GM12872 (cell line): ENCODE measurements at regions not wholly inside any gene's neighbourhood (a gene's known extent, or its start where the extent isn't known, plus 50 kb on each side); places are given as distances from the start of the nearest gene placed in this dataset.
A peak's percentile ranks its signal among the peaks of the same experiment; 100 is the strongest.

Experiments
- CTCF ChIP-seq: IDR thresholded peaks from 3 replicates; pipeline ENCODE4 v1.5.1; 2011; ENCODE audit warnings: low read depth, mild to moderate bottlenecking, low read length, moderate library complexity; ENCODE audit not compliant: insufficient read depth

- TF ChIP-seq CTCF = no peak
These were observed 800.1 kb downstream of the CDY2B start for GRCh38 chrY:17079887-17080286.

DNA sequence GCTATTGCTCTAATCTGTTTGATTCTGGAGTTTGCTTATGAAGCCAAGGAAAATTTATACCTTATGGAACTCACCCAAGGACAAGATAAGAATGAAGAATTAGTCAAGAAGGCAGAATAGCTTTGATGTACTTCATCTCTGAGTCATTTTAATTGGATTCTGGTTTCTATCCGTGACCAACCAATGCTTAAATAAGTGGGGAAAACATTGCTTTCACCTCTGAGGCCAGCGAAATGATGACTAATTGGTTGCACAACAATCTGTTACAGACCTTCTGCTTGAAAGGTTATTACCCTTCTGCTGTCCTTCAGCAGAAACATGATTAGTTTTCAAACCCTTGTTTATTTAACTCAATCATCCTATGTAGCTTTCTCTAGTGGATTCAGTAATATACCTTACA is 812.7 kb downstream of the CDY2B start:
- TF ChIP-seq CTCF = no peak

DNA sequence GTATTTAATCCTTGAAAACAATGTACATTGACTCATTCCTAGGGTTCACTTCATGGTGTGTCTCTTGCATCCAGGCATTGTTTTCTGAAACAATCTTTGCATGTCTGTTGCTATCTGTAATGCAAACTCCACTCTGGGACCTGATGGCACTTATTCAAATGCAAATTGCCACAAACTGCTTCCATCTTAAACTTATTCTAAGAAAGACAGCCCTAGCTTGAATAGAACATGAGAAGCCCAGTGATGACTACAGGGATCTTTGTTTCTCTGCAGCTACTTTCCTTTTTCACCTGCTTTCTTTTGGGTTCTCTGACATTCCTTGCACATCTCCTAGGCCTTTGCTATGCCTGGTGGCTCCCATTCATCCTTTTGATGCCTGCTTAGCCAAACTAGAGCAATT is 827.0 kb downstream of the CDY2B start:
- no peak for TF ChIP-seq CTCF

GRCh38 chrY:17050374-17050773 is 829.6 kb downstream of the CDY2B start:
- no peak for TF ChIP-seq CTCF

DNA sequence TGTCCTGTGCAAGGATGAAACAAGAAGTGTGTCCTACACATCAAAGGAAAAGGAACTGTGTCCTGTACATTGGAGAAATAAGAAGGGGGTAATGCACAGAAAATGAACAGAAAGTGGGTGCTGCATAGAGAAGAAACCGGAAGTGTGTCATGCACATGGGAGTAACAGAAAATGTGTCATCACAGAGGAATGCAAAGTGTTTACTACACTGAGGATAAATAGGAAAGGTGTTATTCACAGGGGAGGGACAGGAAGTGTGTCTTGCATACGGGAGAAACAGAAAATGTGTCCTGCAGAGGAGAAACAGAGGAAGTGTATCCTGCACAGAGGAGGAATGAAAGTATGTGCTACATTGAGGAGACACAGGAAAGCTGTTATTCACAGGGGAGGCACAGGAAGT is 834.9 kb downstream of the CDY2B start:
- TF ChIP-seq CTCF = no peak

DNA sequence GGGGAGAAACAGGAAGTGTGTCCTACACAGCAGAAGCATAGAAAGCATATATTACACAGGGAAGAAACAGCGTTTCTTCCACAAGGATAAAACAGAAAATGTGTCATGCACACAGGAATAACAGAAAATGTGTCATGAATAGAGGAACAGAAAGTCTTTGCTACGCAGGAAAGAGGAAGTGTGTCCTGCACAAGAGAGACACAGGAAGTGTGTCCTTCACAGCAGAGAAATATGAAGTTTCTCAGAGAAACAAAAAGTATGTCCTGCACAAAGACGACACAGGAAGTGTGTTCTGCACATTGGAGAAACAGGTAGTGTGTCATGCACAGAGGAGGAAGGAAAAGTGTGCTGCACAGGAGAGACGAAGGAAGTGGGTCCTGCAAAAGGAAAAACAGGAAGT is 835.3 kb downstream of the CDY2B start:
- no peak for TF ChIP-seq CTCF

- 0 out of 3 replicates have a peak, but pooled peaks have one; percentile 8 for TF ChIP-seq CTCF
These were observed 835.7 kb downstream of the CDY2B start for GRCh38 chrY:17044272-17044671.

- TF ChIP-seq CTCF = no peak
These were observed 841.6 kb downstream of the CDY2B start for GRCh38 chrY:17038439-17038838.
